HG03460 (cell line): ENCODE measurements at regions not wholly inside any gene's neighbourhood (a gene's known extent, or its start where the extent isn't known, plus 50 kb on each side); places are given as distances from the start of the nearest gene placed in this dataset.
A peak's percentile ranks its signal among the peaks of the same experiment; 100 is the strongest.
"Not testable (repeated sequence)": the region's sequence is repeated elsewhere in the genome, so short reads cannot be mapped to it uniquely, and the experiment has no call there.

Source experiments
- ATAC-seq: cut with Tn5 transposase; IDR thresholded peaks from one replicate; pipeline ENCODE4 v1.9.1; 2021; ENCODE audit not compliant: unreplicated experiment

GRCh38 chr6:133786016-133786415, 102.9 kb upstream of the TCF21 start:
- ATAC-seq = no peak

GRCh38 chr6:133787122-133787521, 101.8 kb upstream of the TCF21 start:
- ATAC-seq = no peak

GRCh38 chr6:133787859-133788505, 100.9 kb upstream of the TCF21 start:
- no peak for ATAC-seq

GRCh38 chr6:133788556-133788955, 100.4 kb upstream of the TCF21 start:
- ATAC-seq = no peak

GRCh38 chr6:133789449-133789848, 99.5 kb upstream of the TCF21 start:
- ATAC-seq = not testable (repeated sequence)

GRCh38 chr6:133790756-133791155, 98.2 kb upstream of the TCF21 start:
- ATAC-seq = not testable (repeated sequence)

GRCh38 chr6:133795051-133795450, 93.9 kb upstream of the TCF21 start:
- ATAC-seq = not testable (repeated sequence)

GRCh38 chr6:133796235-133796634, 92.7 kb upstream of the TCF21 start:
- no peak for ATAC-seq

- ATAC-seq = no peak
Observed at GRCh38 chr6:133799043-133799442, 89.9 kb upstream of the TCF21 start.

- ATAC-seq = no peak
Observed at GRCh38 chr6:133802861-133803260, 86.1 kb upstream of the TCF21 start.

GRCh38 chr6:133804265-133804664, 84.6 kb upstream of the TCF21 start:
- ATAC-seq = no peak

GRCh38 chr6:133805876-133806275, 83.0 kb upstream of the TCF21 start:
- peak; percentile 74 for ATAC-seq

GRCh38 chr6:133806382-133807140, 82.4 kb upstream of the TCF21 start:
- peak; percentile 18 for ATAC-seq

GRCh38 chr6:133807501-133807900, 81.4 kb upstream of the TCF21 start:
- ATAC-seq = no peak

- ATAC-seq = no peak
Observed at GRCh38 chr6:133809406-133809805, 79.5 kb upstream of the TCF21 start.

- ATAC-seq = no peak
Observed at GRCh38 chr6:133811557-133811956, 77.4 kb upstream of the TCF21 start.

GRCh38 chr6:133812446-133812845, 76.5 kb upstream of the TCF21 start:
- ATAC-seq = not testable (repeated sequence)

GRCh38 chr6:133814238-133814637, 74.7 kb upstream of the TCF21 start:
- ATAC-seq = no peak

GRCh38 chr6:133814797-133815196, 74.1 kb upstream of the TCF21 start:
- no peak for ATAC-seq

GRCh38 chr6:133815313-133815712, 73.6 kb upstream of the TCF21 start:
- no peak for ATAC-seq

GRCh38 chr6:133816171-133816570, 72.7 kb upstream of the TCF21 start:
- no peak for ATAC-seq

- no peak for ATAC-seq
Observed at GRCh38 chr6:133817460-133818047, 71.4 kb upstream of the TCF21 start.
